GM19025 (cell line): ENCODE measurements at regions not wholly inside any gene's neighbourhood (a gene's known extent, or its start where the extent isn't known, plus 50 kb on each side); places are given as distances from the start of the nearest gene placed in this dataset.

ENCODE experiments used
- ATAC-seq: cut with Tn5 transposase; IDR thresholded peaks from one replicate; pipeline ENCODE4 v1.9.1; 2021; ENCODE audit warnings: mild to moderate bottlenecking, low read depth, moderate library complexity; ENCODE audit not compliant: unreplicated experiment

GRCh38 chr9:87236546-87236945 is 261.1 kb upstream of the DAPK1 start:
- no peak for ATAC-seq

DNA sequence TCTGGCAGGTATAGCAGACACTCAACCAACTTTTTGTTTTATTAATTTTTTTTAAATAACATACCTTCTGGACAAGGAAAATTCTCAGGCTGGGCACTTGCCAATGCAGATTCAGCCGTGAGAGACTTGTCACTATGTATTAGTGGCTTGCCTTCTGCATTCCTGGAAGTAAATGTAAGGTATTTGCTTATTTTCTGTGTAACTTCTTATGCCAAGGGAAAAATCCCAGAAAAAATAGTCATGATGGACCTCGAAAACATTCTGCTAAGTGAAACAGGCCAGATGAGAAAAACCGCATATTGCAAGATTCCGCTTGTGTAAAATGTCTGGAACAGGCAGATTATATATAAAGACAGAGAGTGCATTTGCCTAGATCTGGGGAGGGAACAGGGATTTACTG is 260.3 kb upstream of the DAPK1 start:
- no peak for ATAC-seq

DNA sequence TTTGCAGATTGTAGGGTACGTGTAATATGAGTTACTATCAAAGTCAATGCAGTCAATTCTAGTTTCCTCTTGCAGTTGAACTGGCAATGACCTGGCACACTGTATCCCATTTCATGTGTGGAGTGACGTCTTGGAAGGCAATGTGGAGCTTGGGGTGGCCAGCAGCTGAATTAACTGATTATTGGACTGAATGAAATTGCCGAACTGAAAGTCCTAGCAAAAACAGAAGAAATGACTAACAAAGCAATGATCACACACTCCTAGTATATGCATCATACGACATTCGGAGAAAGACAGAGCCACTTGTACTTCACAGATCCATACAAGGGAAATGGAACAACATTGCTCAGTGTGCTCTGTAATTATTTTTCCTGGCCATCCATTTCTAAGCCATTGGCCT is 259.1 kb upstream of the DAPK1 start:
- no peak for ATAC-seq

DNA sequence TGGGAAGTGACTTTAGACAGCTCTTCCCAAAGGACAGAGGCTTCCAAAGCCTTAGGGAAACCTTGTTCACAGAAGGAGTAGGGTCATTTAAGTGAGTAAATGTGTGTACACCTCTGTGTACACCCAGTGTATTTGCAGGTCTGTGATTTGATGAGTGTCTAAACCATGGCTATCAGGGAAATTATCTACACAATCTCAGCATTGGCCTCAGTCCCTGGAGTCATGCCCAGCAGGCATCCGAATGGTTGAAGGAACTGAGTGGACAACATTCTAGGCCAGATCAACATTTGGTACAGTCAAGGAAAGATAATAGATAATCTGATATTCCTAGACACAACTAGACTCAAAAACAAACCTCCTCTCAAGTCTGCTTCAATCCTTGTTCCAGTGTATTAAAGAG is 258.4 kb upstream of the DAPK1 start:
- no peak for ATAC-seq

GRCh38 chr9:87243602-87244001 is 254.1 kb upstream of the DAPK1 start:
- no peak for ATAC-seq

GRCh38 chr9:87245271-87245670 is 252.4 kb upstream of the DAPK1 start:
- ATAC-seq: no peak

- no peak for ATAC-seq
Measured at GRCh38 chr9:87247097-87247496, 250.6 kb upstream of the DAPK1 start.

DNA sequence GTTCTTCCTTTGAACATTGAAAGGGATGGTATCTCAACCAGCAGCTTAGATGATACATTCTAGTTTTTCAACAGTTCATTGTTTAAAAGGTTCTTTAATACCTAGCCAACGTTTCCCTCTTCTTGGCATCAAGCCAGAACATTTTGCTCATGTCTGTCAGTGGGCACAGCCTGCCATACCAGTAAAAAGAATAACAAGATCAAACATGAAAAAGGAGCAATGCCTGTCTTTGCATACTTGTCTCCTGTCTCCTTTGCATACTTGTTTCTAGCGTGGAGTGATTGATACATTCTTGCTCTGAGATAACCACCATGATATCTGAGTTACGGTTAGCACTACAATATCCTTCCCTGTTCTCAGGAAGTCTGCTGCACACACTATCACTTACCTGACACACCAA is 248.6 kb upstream of the DAPK1 start:
- no peak for ATAC-seq

DNA sequence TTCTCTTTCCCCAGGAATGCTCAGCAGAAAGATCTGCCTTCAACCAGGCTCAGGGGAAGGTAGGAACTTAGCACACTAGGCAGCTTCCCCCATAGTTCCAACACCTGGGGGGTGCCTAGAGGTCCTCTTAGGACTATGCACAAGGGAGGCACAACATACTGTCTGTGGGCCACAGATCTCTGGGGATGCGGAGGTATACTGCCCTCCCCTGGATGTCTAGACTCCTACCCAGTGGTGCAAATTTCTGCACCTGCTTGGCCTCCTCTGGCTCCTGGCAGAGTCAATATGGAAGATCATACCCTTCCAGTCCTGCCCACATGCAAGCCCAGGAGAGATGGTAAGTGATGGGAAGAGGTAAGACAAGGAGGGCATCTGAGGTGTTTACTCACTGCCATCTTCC is 247.5 kb upstream of the DAPK1 start:
- no peak for ATAC-seq

- ATAC-seq: no peak
Measured at GRCh38 chr9:87255431-87256155, 242.1 kb upstream of the DAPK1 start.

- ATAC-seq: no peak
Measured at GRCh38 chr9:87256973-87257372, 240.7 kb upstream of the DAPK1 start.

GRCh38 chr9:87259543-87260518 is 237.8 kb upstream of the DAPK1 start:
- ATAC-seq: no peak

- no peak for ATAC-seq
Measured at GRCh38 chr9:87263291-87263690, 234.4 kb upstream of the DAPK1 start.

- no peak for ATAC-seq
Measured at GRCh38 chr9:87266697-87267096, 231.0 kb upstream of the DAPK1 start.

- ATAC-seq: no peak
Measured at GRCh38 chr9:87267251-87268070, 230.2 kb upstream of the DAPK1 start.

GRCh38 chr9:87269296-87270176 is 228.1 kb upstream of the DAPK1 start:
- ATAC-seq: no peak

DNA sequence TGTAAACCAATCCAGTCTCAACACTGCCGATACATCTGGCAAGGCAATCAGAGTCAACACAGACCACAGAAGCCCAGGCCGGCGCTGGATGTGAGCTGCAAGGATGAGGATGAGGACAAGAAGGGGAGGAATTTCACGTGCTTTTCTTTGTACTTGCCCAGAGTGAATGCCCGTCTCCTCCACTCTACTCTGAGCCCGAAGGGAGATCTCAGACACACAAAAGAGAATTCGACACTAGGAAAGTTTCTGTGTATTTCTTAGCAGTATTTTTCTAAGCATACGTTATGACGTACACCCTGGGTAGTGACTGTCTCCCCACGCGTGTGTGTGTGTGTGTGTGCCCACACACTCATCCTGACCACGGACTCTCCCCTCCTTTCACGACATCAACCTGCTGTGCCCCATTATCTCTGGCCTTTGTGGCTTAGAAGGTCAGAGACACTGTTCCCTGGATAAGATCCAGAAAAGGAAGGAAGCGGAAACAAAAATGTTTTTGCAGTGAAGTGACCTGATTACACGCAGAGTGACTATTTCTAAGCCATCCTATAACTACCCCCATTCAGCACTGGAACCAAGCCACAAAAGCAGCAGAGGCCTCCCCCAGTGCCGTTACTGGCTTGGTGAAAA is 227.3 kb upstream of the DAPK1 start:
- no peak for ATAC-seq

- no peak for ATAC-seq
Measured at GRCh38 chr9:87270848-87271234, 226.8 kb upstream of the DAPK1 start.

GRCh38 chr9:87271696-87272477 is 225.8 kb upstream of the DAPK1 start:
- no peak for ATAC-seq
